Skin of body (tissue), 1 donor: ENCODE measurements at regions not wholly inside any gene's neighbourhood (a gene's known extent, or its start where the extent isn't known, plus 50 kb on each side); places are given as distances from the start of the nearest gene placed in this dataset.
"Not testable (repeated sequence)": the region's sequence is repeated elsewhere in the genome, so short reads cannot be mapped to it uniquely, and the experiment has no call there.

Experiments
- DNase-seq: peaks from one replicate; lab custom pipeline; 2025; lab: John Stamatoyannopoulos, UW

- DNase-seq, result no peak
These were observed 727.7 kb upstream of the SLIT2 start for GRCh38 chr4:19523964-19524363.

GRCh38 chr4:19522966-19523365 is 728.7 kb upstream of the SLIT2 start:
- DNase-seq, result no peak

DNA sequence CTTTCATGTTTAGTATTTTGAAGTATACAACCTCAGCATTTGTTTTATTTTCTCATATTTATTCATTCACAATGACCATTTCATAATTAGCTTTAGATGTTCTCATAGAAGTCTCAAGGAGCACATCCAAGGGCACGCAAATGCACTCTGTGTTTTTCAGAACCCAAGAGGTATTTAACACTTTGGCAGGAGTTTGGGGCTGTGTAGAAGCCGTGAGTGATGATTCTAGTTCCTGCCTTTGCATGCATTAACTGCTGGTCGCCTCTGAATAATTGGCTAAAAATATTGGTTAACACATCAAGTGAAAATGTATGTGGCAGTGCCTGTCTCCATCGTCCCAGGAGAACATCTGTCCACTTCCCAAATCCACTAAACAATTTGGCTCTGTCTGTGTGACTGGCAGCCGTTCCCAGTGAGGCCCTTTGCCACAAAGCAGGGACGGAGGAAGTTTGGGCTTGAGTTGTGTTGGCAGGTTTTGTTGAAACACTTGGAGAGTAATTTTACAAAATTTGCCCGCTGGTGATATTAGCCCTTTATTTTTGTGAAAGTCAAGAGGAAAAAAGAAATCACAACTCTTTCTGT is 730.7 kb upstream of the SLIT2 start:
- no peak for DNase-seq

DNA sequence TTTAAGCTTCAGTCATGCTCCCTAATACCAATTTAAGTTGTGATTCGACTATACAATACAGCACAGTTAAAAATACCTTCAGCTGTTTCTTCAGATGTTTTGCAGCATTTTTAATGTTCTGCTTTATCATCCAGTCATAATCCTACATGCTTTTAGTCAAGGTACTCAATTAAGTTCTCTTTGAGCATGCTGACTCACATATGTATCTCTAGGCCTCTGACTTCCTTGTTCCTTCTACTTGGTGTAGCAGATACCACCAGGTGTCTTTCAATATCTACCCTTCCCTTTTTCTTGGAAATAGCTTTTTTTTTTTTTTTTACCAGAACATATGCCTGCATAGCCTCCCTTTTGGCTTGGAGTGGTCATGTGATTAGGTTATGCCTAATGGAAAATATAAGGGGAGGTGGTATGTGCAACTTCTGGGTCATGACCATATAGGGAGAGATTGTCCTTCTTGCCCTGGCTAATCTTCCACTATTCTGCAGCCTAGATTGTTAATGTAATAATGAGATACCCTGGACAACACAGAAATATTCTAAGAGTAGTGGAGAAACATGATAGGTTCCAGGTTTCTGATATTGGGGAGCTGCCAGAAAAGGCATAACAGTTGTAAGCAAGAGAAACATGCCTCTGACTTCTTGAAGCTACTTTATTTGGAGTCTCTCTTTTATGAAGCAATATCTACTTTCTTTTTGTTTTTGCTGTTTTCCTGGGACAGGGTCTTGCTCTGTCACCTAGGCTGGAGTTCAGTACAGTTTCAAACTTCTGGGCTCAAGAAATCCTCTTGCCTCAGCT is 737.2 kb upstream of the SLIT2 start:
- no peak for DNase-seq

DNA sequence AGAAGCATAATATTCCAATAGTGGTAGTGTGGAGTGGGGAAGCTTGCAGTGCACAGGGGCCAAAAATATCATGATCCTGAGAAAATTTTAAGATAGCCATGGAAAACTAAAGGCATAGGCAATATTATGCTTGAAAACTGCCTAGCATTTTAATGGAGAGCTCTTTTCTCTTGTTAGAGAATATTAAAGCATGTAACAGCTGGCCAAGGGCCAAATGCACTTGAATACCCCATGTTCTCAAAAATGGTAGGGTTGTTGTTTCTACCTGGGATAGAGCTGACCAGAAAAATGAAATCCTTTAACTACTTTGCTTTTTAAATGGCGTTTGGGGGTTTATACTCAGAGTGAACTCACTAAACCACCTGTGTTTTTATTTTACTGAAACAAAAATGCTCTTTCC is 739.6 kb upstream of the SLIT2 start:
- no peak for DNase-seq

DNA sequence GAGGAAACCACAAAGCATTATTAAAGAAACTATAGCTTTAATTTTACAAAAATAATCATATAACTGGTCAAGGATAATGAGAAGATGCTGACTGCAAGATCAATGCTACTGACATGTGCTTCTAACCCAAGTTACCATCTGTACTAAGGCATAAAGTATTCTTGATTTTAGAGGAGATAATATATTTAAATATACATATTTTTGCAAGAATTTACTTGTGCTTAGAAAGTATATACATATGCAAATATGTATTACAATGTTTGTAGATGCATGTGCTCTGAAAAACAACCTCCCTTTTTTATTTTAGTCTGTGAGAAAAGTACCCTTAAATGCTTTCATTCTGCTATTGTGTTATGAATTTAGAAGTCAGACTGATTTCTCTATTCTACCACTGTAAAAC is 740.7 kb upstream of the SLIT2 start:
- no peak for DNase-seq

DNA sequence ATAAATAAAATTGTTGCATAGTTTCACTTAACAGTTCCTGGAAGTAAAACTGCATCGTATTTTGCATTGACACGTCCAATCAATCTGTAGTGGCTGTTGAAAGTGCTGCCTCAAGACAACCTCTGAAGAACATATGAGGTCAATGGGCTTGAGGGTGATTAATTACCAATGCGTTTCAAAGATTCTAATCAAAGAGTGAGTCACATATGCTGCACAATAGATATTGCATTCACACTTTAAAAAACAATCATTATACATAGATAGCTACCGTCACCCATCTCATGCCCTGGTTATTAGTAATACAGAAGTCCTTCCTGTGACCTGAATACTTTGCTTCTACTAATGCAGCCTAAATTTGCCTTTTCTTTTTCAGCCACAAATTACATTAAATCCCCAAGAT is 743.3 kb upstream of the SLIT2 start:
- no peak for DNase-seq

- no peak for DNase-seq
These were observed 754.0 kb upstream of the SLIT2 start for GRCh38 chr4:19497705-19498104.

DNA sequence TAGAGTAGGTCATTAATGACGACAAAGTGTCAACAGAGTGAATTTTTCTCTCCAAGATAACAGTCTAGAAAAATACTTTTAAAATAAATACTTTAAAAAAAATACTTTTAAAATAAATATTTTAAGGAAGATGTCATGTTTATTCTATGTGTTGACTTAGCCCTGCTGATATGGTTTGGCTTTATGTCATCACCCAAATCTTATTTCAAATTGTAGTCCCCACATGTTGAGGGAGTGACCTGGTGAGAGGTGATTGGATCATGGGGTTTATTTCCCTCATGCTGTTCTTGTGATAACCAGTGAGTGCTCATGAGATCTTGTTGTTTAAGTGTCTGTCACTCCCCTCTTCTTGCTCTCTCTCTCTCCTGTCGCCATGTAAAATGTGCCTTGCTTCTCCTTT is 754.9 kb upstream of the SLIT2 start:
- no peak for DNase-seq

DNA sequence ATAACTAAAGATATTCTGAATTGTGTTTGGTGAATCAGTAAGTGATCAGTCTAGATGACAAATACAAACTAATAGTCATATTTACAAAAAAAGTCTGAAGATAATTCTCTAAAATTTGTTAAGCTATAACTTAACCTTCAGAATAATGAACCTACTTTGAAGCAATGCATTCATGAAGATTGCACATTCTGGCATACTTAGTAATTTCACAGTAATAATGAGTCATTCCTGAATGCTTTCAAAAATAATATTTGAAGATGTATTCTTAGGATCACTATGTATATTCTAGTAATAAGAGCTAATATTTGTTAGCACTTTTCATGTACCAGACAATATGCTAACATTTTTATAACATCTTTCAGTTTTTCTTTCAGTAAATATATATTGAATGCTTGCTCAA is 756.7 kb upstream of the SLIT2 start:
- no peak for DNase-seq

- no peak for DNase-seq
These were observed 759.1 kb upstream of the SLIT2 start for GRCh38 chr4:19492606-19493005.

DNA sequence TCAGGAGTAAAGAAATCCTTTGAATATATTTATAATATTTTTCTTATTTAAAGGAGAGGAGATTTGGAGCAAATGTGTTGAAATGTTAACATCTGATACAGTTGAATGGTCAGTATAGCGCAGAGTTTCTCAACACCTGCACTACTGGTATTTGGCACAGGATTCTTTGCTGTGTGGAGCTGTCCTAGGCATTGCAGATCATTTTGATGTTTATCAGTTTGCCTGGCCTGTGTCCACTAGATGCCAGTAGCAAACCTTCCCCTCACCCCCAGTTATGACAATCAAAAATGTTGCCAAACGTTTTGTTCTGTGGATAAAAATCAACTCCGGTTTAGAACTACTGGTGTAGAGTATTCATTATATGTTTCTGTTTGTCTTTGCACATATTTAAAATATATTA is 765.3 kb upstream of the SLIT2 start:
- no peak for DNase-seq

DNA sequence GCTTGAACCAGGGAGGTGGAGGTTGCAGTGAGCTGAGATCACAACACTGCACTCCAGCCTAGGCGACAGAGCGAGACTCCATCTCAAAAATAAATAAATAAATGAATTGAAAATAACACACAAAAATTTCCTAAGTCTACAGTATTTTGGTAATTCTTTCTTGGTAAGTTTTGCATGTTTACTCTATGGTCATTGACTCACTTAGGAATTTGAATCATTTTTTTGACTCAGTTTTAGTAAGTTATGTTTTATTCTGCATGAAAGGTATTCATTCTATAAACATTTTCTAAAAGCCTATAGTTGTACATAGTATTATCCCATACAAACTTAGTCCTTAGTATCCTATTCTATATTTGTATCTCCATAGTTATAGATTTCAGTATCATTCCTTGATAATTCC is 772.9 kb upstream of the SLIT2 start:
- no peak for DNase-seq

GRCh38 chr4:19473569-19473968 is 778.1 kb upstream of the SLIT2 start:
- DNase-seq, result no peak

DNA sequence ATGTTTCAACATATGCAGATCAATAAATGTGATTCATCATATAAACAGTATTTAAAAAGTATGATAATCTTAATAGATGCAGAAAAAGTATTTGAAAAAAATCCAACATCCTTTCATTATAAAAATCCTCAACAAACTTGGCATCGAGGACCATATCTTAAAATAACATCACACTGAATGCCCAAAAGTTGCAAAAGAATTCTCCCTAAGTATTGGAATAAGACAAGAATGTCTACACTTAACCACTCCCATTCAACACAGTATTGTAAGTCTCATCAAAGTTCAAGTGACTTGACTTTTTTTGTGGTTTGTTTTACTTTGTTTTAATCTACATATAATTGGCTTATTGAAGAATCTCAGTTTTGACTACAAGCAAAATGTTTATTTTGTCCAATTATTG is 779.0 kb upstream of the SLIT2 start:
- no peak for DNase-seq

- not testable (repeated sequence) for DNase-seq
These were observed 781.7 kb upstream of the SLIT2 start for GRCh38 chr4:19470001-19470400.

DNA sequence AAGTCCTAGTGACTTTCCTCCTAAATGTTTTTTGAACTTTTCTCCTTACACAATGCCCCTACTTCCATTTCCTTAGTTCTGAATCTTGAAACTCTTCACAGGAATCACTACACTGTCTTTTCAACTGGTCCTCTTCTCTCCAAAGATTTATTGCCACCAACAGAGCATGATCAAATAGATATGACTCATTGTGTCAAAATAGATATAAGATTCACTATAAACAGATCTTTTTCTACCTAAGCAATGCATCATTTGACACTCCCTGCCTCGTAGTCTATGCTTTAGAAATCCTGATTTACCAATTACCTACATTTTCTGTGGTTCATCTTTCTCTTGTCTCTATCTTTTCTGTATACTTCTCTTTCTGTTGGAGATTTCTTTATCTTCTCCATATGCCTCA is 789.6 kb upstream of the SLIT2 start:
- DNase-seq, result no peak

- no peak for DNase-seq
These were observed 795.7 kb upstream of the SLIT2 start for GRCh38 chr4:19455850-19456602.

- DNase-seq, result no peak
These were observed 796.5 kb upstream of the SLIT2 start for GRCh38 chr4:19455196-19455595.

GRCh38 chr4:19438233-19438632 is 813.5 kb upstream of the SLIT2 start:
- no peak for DNase-seq

GRCh38 chr4:19437008-19437407 is 814.7 kb upstream of the SLIT2 start:
- no peak for DNase-seq

GRCh38 chr4:19429684-19430083 is 822.0 kb upstream of the SLIT2 start:
- no peak for DNase-seq

GRCh38 chr4:19425146-19425545 is 826.6 kb upstream of the SLIT2 start:
- DNase-seq, result peak; percentile 54
